Upper lobe of left lung (tissue), 4 donors: ENCODE measurements at regions not wholly inside any gene's neighbourhood (a gene's known extent, or its start where the extent isn't known, plus 50 kb on each side); places are given as distances from the start of the nearest gene placed in this dataset.

Experiments
- CTCF ChIP-seq, 6 experiments: fragments of 450-650 bp in 4 of 6; fragments of 200-600 bp in 2 of 6; sonication (generic) in 2 of 6; IDR thresholded peaks; one replicate each; pipeline ENCODE4 v1.5.1; 2016 to 2019; ENCODE audit warnings: antibody characterized with exemption in 6 of 6
- EP300 ChIP-seq, 4 donors: sonication (generic); formaldehyde crosslinking; IDR thresholded peaks; one replicate each; pipeline ENCODE4 v1.5.1; 2017; ENCODE audit warnings: antibody characterized with exemption in 4 of 4, control low read depth in 2 of 4

- TF ChIP-seq CTCF (IDR thresholded peaks at IDR 0.05) (no peak), EP300 (IDR thresholded peaks at IDR 0.05) (no peak)
Measured at GRCh38 chr15:37771465-37771864, 163.0 kb upstream of the TMCO5A start.
